ENCODE measurements at regions not wholly inside any gene's neighbourhood (a gene's known extent, or its start where the extent isn't known, plus 50 kb on each side); places are given as distances from the start of the nearest gene placed in this dataset.

DNA sequence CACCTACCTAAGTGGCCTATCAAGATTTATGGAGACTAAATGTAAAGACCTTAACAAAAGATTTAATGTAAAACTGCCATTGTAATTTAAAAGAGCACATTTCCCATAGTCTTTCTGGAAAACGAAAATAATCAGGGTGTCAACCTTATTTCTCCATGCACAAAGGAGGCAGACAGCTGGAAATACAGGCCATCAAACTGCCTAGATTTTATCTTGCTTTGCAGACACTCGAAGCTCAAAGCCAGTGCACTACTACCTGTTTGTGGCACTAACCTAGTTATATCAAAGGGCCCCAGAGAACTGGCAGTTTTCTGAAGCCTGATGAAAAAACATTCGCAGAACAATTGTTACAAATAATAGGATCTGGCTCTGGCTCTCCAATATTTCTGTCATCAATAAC, 863.9 kb downstream of the STPG2 start:
- TF ChIP-seq, protein P1, sequence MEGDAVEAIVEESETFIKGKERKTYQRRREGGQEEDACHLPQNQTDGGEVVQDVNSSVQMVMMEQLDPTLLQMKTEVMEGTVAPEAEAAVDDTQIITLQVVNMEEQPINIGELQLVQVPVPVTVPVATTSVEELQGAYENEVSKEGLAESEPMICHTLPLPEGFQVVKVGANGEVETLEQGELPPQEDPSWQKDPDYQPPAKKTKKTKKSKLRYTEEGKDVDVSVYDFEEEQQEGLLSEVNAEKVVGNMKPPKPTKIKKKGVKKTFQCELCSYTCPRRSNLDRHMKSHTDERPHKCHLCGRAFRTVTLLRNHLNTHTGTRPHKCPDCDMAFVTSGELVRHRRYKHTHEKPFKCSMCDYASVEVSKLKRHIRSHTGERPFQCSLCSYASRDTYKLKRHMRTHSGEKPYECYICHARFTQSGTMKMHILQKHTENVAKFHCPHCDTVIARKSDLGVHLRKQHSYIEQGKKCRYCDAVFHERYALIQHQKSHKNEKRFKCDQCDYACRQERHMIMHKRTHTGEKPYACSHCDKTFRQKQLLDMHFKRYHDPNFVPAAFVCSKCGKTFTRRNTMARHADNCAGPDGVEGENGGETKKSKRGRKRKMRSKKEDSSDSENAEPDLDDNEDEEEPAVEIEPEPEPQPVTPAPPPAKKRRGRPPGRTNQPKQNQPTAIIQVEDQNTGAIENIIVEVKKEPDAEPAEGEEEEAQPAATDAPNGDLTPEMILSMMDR (IDR thresholded peaks at IDR 0.05; ENCODE audit: poor library complexity): no peak
- no peak for TF ChIP-seq EZH2 (IDR thresholded peaks at IDR 0.05; ENCODE audit: borderline replicate concordance)
- TF ChIP-seq EZH2phosphoT487 (IDR thresholded peaks at IDR 0.05; ENCODE audit: low read depth, severe bottlenecking, unreplicated experiment): no peak
